Prostate gland (tissue), 2 donors: ENCODE measurements at regions not wholly inside any gene's neighbourhood (a gene's known extent, or its start where the extent isn't known, plus 50 kb on each side); places are given as distances from the start of the nearest gene placed in this dataset.

Experiments
- CTCF ChIP-seq, 4 experiments: fragments of 200-600 bp in 2 of 4; fragments of 450-650 bp in 2 of 4; sonication (generic) in 2 of 4; IDR thresholded peaks; 1 replicate in 3 of 4; 2 replicates in 1 of 4; pipeline ENCODE4 v1.5.1; 2016 to 2019; ENCODE audit warnings: antibody characterized with exemption in 4 of 4, mild to moderate bottlenecking in 2 of 4, moderate library complexity in 2 of 4
- POLR2A ChIP-seq: fragments of 450-650 bp; IDR thresholded peaks from one replicate; pipeline ENCODE4 v1.6.1; 2016; ENCODE audit warnings: antibody characterized with exemption, mild to moderate bottlenecking

DNA sequence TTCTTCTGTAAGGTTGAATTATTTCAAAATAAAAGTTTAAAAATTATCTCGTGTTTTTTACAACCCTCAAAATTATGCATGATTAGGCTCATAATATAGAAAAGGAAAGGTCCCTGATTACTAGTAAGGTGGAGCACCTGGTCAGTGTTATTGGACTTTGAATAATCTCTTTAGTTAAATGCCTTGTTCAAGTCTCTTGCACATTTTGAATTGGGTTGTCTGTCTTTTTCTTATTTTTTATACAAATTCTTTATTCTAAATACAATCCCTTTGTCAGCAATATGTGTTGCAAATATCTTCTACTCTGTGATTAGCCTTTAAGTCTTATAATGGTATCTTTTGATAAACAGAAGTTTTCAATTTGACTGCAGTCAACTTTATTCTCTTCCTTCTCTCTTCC, 100.7 kb upstream of the TNFSF4 start:
- TF ChIP-seq CTCF (IDR thresholded peaks at IDR 0.05) (no peak), POLR2A (no peak)
